B cell (primary cell): ENCODE measurements at regions not wholly inside any gene's neighbourhood (a gene's known extent, or its start where the extent isn't known, plus 50 kb on each side); places are given as distances from the start of the nearest gene placed in this dataset.

Experiments used
- EZH2 ChIP-seq: IDR thresholded peaks from 2 replicates; pipeline ENCODE4 v1.6.1; 2012; ENCODE audit warnings: borderline replicate concordance, low read depth, mild to moderate bottlenecking, moderate library complexity, low read length; ENCODE audit not compliant: insufficient read depth, poor library complexity, severe bottlenecking
- TF ChIP-seq, protein P1 (sequence below): fragments of 200-600 bp; IDR thresholded peaks from one replicate; pipeline ENCODE4 v1.8.0; 2022; ENCODE audit warnings: antibody characterized with exemption, mild to moderate bottlenecking

DNA sequence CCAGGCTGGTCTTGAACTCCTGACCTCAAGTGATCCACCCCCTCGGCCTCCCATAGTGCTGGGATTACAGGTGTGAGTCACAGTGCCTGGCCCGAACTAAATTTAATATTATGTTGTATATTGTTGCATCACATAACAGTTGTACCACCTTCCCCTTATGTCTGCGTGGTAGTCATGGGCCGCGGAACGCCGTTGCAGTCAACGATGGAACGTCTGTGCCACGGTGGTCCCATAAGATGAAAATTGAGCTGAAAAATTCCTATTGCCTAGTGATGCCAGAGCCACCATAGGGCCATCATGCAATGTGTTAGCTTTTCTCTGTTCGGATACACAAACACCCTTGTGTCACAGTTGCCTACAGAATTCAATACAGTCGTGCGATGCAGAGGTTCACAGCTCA lies 236.1 kb downstream of the TEX29 start:
- TF ChIP-seq, protein P1, sequence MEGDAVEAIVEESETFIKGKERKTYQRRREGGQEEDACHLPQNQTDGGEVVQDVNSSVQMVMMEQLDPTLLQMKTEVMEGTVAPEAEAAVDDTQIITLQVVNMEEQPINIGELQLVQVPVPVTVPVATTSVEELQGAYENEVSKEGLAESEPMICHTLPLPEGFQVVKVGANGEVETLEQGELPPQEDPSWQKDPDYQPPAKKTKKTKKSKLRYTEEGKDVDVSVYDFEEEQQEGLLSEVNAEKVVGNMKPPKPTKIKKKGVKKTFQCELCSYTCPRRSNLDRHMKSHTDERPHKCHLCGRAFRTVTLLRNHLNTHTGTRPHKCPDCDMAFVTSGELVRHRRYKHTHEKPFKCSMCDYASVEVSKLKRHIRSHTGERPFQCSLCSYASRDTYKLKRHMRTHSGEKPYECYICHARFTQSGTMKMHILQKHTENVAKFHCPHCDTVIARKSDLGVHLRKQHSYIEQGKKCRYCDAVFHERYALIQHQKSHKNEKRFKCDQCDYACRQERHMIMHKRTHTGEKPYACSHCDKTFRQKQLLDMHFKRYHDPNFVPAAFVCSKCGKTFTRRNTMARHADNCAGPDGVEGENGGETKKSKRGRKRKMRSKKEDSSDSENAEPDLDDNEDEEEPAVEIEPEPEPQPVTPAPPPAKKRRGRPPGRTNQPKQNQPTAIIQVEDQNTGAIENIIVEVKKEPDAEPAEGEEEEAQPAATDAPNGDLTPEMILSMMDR: no peak
- TF ChIP-seq EZH2: no peak
